Smooth muscle cell (in vitro differentiated cells): ENCODE measurements at regions not wholly inside any gene's neighbourhood (a gene's known extent, or its start where the extent isn't known, plus 50 kb on each side); places are given as distances from the start of the nearest gene placed in this dataset.
A peak's percentile ranks its signal among the peaks of the same experiment; 100 is the strongest.

Experiments
- DNase-seq: peaks from one replicate; lab custom pipeline; 2025; ENCODE audit not compliant: unreplicated experiment; lab: John Stamatoyannopoulos, UW
- H2AFZ ChIP-seq: fragments of 200-600 bp; sonication (generic); 2 replicates; pipeline ENCODE4 v1.6.0; 2016; ENCODE audit warnings: antibody characterized with exemption, low read depth, mild to moderate bottlenecking
- H3F3A ChIP-seq: fragments of 200-600 bp; sonication (generic); 2 replicates; pipeline ENCODE4 v1.6.0; 2017; ENCODE audit warnings: antibody characterized with exemption, low read depth
- H3K27ac ChIP-seq: fragments of 200-600 bp; sonication (generic); 2 replicates; pipeline ENCODE4 v1.5.1; 2016; ENCODE audit warnings: low read depth, mild to moderate bottlenecking
- H3K27me3 ChIP-seq: fragments of 200-600 bp; sonication (generic); 2 replicates; pipeline ENCODE4 v1.6.1; 2016; ENCODE audit warnings: low read depth, mild to moderate bottlenecking
- H3K36me3 ChIP-seq: fragments of 200-600 bp; sonication (generic); 2 replicates; pipeline ENCODE4 v1.5.1; 2016; ENCODE audit warnings: low read depth
- H3K4me1 ChIP-seq: fragments of 200-600 bp; sonication (generic); 2 replicates; pipeline ENCODE4 v1.5.1; 2016; ENCODE audit warnings: low read depth
- H3K4me2 ChIP-seq: fragments of 200-600 bp; sonication (generic); 2 replicates; pipeline ENCODE4 v1.6.0; 2016; ENCODE audit warnings: mild to moderate bottlenecking
- H3K4me3 ChIP-seq: fragments of 200-600 bp; sonication (generic); 2 replicates; pipeline ENCODE4 v1.5.1; 2016; ENCODE audit warnings: mild to moderate bottlenecking
- H3K79me2 ChIP-seq: fragments of 200-600 bp; sonication (generic); 2 replicates; pipeline ENCODE4 v1.6.0; 2016; ENCODE audit warnings: low read depth, mild to moderate bottlenecking
- H3K9ac ChIP-seq: fragments of 200-600 bp; sonication (generic); 2 replicates; pipeline ENCODE4 v1.6.0; 2016; ENCODE audit warnings: low read depth
- H3K9me3 ChIP-seq: fragments of 200-600 bp; sonication (generic); replicated peaks from 2 replicates; pipeline ENCODE4 v1.5.1; 2016; ENCODE audit warnings: low read depth
- H4K20me1 ChIP-seq: fragments of 200-600 bp; sonication (generic); 2 replicates; pipeline ENCODE4 v1.6.0; 2016; ENCODE audit warnings: low read depth
- WGBS: methylation state at CpG from one replicate; pipeline ENCODE4 v1.1.7; 2016; ENCODE audit warnings: low lambda C conversion rate; 5-methylcytosine and 5-hydroxymethylcytosine counted together
- TF ChIP-seq, protein P1 (sequence below): fragments of 200-600 bp; sonication (generic); IDR thresholded peaks from 2 replicates; pipeline ENCODE4 v1.5.1; 2017; ENCODE audit warnings: borderline replicate concordance, mild to moderate bottlenecking, antibody characterized with exemption; ENCODE audit not compliant: insufficient read depth, poor library complexity, severe bottlenecking

DNA sequence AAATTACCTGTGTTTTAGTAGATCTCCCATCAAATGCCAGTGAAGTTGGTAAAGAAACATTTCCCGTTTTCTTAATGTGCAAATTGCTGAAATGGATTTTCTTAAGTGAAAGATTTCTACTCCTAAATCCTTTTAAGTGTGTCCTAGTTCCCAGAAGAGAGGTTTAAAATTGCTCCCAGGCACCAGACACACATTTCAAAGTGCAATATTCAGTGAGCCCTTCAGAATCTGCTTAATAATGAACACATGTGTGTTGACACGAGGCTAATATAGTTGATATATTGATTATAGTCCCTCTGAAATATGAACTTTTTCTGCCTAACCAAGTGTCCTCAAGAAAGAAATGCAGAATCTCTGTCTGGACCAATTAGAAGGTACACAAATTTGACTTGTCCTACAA, 861.7 kb upstream of the CNTNAP5 start:
- Histone ChIP-seq H3F3A (no peaks in the 10 kb centered on the region), H3K27ac (peak overlapping the region; percentile 16), H3K79me2 (no peaks in the 10 kb centered on the region), H4K20me1 (no peaks in the 10 kb centered on the region), H3K36me3 (no peaks in the 10 kb centered on the region), H3K4me2 (no peak overlapping the region), H3K27me3 (no peaks in the 10 kb centered on the region), H3K9me3 (no peaks in the 10 kb centered on the region), H3K9ac (no peak overlapping the region), H3K4me3 (no peak overlapping the region), H3K4me1 (no peaks in the 10 kb centered on the region), H2AFZ (no peak overlapping the region)
- no peak for DNase-seq
- TF ChIP-seq, protein P1, sequence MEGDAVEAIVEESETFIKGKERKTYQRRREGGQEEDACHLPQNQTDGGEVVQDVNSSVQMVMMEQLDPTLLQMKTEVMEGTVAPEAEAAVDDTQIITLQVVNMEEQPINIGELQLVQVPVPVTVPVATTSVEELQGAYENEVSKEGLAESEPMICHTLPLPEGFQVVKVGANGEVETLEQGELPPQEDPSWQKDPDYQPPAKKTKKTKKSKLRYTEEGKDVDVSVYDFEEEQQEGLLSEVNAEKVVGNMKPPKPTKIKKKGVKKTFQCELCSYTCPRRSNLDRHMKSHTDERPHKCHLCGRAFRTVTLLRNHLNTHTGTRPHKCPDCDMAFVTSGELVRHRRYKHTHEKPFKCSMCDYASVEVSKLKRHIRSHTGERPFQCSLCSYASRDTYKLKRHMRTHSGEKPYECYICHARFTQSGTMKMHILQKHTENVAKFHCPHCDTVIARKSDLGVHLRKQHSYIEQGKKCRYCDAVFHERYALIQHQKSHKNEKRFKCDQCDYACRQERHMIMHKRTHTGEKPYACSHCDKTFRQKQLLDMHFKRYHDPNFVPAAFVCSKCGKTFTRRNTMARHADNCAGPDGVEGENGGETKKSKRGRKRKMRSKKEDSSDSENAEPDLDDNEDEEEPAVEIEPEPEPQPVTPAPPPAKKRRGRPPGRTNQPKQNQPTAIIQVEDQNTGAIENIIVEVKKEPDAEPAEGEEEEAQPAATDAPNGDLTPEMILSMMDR = no peak
- WGBS = 63% methylated on average over 2 of the region's 2 CpGs

- TF ChIP-seq, protein P1 = no peak
- H3K4me2 ChIP-seq = peak overlapping the region; percentile 37
- H3K36me3 ChIP-seq = no peaks in the 10 kb centered on the region
- WGBS = 12% methylated on average over 2 of the region's 2 CpGs
- no peaks in the 10 kb centered on the region for H4K20me1 ChIP-seq
- H3K4me3 ChIP-seq = no peak overlapping the region
- H3K9me3 ChIP-seq = no peaks in the 10 kb centered on the region
- no peak overlapping the region for H3K9ac ChIP-seq
- peak overlapping the region; percentile 81 for H2AFZ ChIP-seq
- H3F3A ChIP-seq = no peaks in the 10 kb centered on the region
- no peaks in the 10 kb centered on the region for H3K27me3 ChIP-seq
- H3K79me2 ChIP-seq = no peaks in the 10 kb centered on the region
- no peaks in the 10 kb centered on the region for H3K4me1 ChIP-seq
- no peak for DNase-seq
- H3K27ac ChIP-seq = peak overlapping the region; percentile 16
These were observed 860.9 kb upstream of the CNTNAP5 start for GRCh38 chr2:123164216-123164615.

DNA sequence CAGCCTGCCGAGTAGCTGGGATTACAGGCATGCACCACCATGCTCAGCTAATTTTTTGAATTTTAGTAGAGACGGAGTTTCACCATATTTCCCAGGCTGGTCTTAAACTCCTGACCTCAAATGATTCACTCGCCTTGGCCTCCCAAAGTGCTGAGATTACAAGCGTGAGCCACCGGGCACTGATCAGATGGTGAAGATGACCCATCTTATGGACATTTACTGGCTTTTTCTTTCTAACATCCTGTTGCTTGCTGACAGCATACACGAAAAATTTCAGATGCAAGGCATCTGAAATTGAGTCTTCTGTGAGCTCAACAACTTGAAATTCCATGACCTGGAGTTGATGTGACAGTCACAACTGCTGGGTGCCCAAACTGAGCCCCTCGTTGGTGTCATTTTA, 859.5 kb upstream of the CNTNAP5 start:
- no peak for DNase-seq
- Histone ChIP-seq H3K4me3 (no peak overlapping the region), H3K9me3 (no peaks in the 10 kb centered on the region), H3K9ac (no peak overlapping the region), H3F3A (no peaks in the 10 kb centered on the region), H3K4me1 (no peaks in the 10 kb centered on the region), H3K36me3 (no peaks in the 10 kb centered on the region), H3K27me3 (no peaks in the 10 kb centered on the region), H4K20me1 (no peaks in the 10 kb centered on the region), H3K4me2 (no peak overlapping the region), H3K27ac (no peak overlapping the region), H2AFZ (no peak overlapping the region), H3K79me2 (no peaks in the 10 kb centered on the region)
- WGBS = 66% methylated on average over 7 of the region's 7 CpGs
- TF ChIP-seq, protein P1 = no peak

DNA sequence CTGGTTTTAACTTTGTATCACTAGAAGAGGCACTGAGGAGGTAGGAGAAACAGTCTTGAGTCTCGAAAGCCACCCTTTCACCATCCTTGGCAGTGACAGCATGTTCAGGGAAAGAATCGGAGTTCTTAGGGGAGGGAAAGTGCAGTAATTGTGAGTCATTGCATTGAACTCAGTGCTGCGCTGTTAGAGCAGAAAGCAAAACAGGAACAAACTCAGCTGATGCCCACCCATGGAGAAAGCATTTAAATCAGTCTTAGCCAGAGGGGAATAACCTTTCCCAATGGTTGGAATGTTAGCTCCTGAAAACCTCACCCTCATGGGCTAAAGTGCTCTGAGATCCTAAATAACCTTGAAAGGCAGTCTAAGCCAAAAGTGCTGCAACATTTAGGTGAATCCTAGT, 845.6 kb upstream of the CNTNAP5 start:
- H3K4me2 ChIP-seq = no peak overlapping the region
- no peaks in the 10 kb centered on the region for H3K4me1 ChIP-seq
- TF ChIP-seq, protein P1 = no peak
- H3K27me3 ChIP-seq = no peaks in the 10 kb centered on the region
- no peak overlapping the region for H3K4me3 ChIP-seq
- H4K20me1 ChIP-seq = no peaks in the 10 kb centered on the region
- no peak overlapping the region for H3K9ac ChIP-seq
- no peaks in the 10 kb centered on the region for H3K79me2 ChIP-seq
- H3K27ac ChIP-seq = no peak overlapping the region
- no peaks in the 10 kb centered on the region for H3K9me3 ChIP-seq
- no peak overlapping the region for H2AFZ ChIP-seq
- H3K36me3 ChIP-seq = no peaks in the 10 kb centered on the region
- WGBS = 58% methylated on average over 3 of the region's 3 CpGs
- no peaks in the 10 kb centered on the region for H3F3A ChIP-seq
- DNase-seq = no peak
